HL-60 (cell line): ENCODE measurements at regions not wholly inside any gene's neighbourhood (a gene's known extent, or its start where the extent isn't known, plus 50 kb on each side); places are given as distances from the start of the nearest gene placed in this dataset.
"Not testable (repeated sequence)": the region's sequence is repeated elsewhere in the genome, so short reads cannot be mapped to it uniquely, and the experiment has no call there.

ENCODE experiments used
- DNase-seq, 2 experiments: peaks; one replicate each; pipeline ENCODE4 v3.0.0-alpha.2; 2010 to 2020; ENCODE audit warnings: low read depth in 1 of 2, low spot score in 1 of 2
- H3K27ac ChIP-seq: fragments of 250-450 bp; sonication (Bioruptor Pico); replicated peaks from 2 replicates; pipeline ENCODE4 v1.5.1; 2020; ENCODE audit warnings: mild to moderate bottlenecking, moderate library complexity
- H3K27me3 ChIP-seq: fragments of 250-450 bp; sonication (Bioruptor Pico); 2 replicates; pipeline ENCODE4 v1.5.1; 2021; ENCODE audit warnings: mild to moderate bottlenecking, moderate library complexity; ENCODE audit not compliant: insufficient read depth, poor library complexity, severe bottlenecking
- H3K4me3 ChIP-seq: replicated peaks from 2 replicates; pipeline ENCODE4 v1.5.1; 2011; ENCODE audit warnings: mild to moderate bottlenecking, control low read depth, low read length; ENCODE audit not compliant: insufficient read depth
- GABPA ChIP-seq: IDR thresholded peaks from 2 replicates; pipeline ENCODE4 v1.6.1; 2012; ENCODE audit warnings: low read depth
- POLR2AphosphoS5 ChIP-seq: IDR thresholded peaks from 2 replicates; pipeline ENCODE4 v1.6.1; 2012; ENCODE audit warnings: low read depth
- SPI1 ChIP-seq: IDR thresholded peaks from 2 replicates; pipeline ENCODE4 v1.6.1; 2012; ENCODE audit warnings: low read depth, mild to moderate bottlenecking, borderline replicate concordance
- TF ChIP-seq, protein P1 (sequence below): IDR thresholded peaks from 2 replicates; pipeline ENCODE4 v1.6.1; 2012; ENCODE audit warnings: low read depth; ENCODE audit not compliant: insufficient replicate concordance
- TF ChIP-seq, protein P2 (sequence below): IDR thresholded peaks from one replicate; pipeline ENCODE4 v1.5.1; 2011; ENCODE audit warnings: low read length, control low read depth, inconsistent platforms; ENCODE audit not compliant: insufficient read depth

DNA sequence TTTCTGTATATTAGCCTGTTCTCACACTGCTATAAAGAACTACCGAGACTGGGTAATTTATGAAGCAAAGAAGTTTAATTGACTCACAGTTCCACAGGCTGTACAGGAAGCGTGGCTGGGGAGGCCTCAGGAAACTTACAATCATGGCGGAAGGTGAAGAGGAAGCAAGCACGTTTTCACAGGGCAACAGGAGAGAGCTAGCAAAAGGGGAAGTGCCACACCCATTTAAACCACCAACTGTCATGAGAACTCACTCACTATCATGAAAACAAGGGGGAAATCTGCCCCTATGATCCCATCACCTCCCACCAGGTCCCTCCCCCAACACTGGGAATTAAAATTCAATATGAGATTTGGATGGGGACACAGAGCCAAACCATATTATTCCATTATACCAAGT, 358.6 kb downstream of the OTUD1 start:
- peak; percentile 93 for TF ChIP-seq SPI1
- 0 out of 2 replicates have a peak, but pooled peaks have one; percentile 19 for TF ChIP-seq POLR2AphosphoS5
- DNase-seq: peak; percentile 38 to 67
- peak overlapping the region; percentile 64 for H3K27ac ChIP-seq
- H3K27me3 ChIP-seq, H3K4me3 ChIP-seq: not testable (repeated sequence)

DNA sequence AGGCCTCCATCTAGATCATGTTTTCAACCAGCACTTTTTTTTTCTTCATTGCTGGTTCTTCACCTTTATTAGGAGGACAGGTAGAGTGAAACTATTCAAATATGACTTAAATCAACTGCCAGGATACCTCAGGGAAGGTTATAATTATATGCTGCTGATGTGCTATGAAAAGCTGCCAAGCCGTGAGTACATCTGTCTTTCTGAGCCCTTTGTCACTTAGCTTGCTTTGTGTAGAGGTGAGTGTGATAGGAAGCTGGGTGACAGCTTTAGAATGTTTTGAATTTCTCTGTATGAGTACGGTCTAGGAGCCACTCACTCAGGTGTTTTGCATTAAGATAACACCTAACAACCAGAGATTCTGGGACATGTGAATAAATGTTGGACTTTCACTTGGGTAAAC, 365.2 kb downstream of the OTUD1 start:
- Histone ChIP-seq H3K27me3 (no peaks in the 10 kb centered on the region), H3K4me3 (no peak overlapping the region), H3K27ac (no peak overlapping the region)
- TF ChIP-seq SPI1 (no peak), GABPA (no peak), POLR2AphosphoS5 (no peak)
- TF ChIP-seq, protein P1, sequence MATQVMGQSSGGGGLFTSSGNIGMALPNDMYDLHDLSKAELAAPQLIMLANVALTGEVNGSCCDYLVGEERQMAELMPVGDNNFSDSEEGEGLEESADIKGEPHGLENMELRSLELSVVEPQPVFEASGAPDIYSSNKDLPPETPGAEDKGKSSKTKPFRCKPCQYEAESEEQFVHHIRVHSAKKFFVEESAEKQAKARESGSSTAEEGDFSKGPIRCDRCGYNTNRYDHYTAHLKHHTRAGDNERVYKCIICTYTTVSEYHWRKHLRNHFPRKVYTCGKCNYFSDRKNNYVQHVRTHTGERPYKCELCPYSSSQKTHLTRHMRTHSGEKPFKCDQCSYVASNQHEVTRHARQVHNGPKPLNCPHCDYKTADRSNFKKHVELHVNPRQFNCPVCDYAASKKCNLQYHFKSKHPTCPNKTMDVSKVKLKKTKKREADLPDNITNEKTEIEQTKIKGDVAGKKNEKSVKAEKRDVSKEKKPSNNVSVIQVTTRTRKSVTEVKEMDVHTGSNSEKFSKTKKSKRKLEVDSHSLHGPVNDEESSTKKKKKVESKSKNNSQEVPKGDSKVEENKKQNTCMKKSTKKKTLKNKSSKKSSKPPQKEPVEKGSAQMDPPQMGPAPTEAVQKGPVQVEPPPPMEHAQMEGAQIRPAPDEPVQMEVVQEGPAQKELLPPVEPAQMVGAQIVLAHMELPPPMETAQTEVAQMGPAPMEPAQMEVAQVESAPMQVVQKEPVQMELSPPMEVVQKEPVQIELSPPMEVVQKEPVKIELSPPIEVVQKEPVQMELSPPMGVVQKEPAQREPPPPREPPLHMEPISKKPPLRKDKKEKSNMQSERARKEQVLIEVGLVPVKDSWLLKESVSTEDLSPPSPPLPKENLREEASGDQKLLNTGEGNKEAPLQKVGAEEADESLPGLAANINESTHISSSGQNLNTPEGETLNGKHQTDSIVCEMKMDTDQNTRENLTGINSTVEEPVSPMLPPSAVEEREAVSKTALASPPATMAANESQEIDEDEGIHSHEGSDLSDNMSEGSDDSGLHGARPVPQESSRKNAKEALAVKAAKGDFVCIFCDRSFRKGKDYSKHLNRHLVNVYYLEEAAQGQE: no peak
- TF ChIP-seq, protein P2, sequence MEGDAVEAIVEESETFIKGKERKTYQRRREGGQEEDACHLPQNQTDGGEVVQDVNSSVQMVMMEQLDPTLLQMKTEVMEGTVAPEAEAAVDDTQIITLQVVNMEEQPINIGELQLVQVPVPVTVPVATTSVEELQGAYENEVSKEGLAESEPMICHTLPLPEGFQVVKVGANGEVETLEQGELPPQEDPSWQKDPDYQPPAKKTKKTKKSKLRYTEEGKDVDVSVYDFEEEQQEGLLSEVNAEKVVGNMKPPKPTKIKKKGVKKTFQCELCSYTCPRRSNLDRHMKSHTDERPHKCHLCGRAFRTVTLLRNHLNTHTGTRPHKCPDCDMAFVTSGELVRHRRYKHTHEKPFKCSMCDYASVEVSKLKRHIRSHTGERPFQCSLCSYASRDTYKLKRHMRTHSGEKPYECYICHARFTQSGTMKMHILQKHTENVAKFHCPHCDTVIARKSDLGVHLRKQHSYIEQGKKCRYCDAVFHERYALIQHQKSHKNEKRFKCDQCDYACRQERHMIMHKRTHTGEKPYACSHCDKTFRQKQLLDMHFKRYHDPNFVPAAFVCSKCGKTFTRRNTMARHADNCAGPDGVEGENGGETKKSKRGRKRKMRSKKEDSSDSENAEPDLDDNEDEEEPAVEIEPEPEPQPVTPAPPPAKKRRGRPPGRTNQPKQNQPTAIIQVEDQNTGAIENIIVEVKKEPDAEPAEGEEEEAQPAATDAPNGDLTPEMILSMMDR: no peak
- DNase-seq: no peak

DNA sequence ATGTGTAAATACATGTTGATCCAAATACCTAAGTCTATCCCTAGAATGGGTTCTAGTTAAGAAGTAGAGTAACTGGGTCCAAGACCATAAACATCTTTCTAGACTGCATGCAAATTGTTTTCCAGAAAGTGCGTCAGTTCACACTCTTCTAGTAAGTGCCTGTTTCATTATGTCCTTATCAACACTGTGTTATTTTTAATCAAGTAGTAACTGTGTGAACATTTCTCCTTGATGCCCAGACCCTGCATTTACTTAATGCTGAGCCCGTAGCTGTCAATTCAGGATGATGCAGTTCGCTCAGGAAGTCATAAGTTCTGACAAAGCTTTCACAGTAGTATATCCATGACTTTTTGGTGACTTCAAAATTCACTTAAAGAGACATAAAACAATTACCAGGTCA, 374.8 kb downstream of the OTUD1 start:
- Histone ChIP-seq H3K27ac (no peak overlapping the region), H3K27me3 (no peaks in the 10 kb centered on the region), H3K4me3 (no peak overlapping the region)
- DNase-seq: no peak
- TF ChIP-seq POLR2AphosphoS5: no peak

DNA sequence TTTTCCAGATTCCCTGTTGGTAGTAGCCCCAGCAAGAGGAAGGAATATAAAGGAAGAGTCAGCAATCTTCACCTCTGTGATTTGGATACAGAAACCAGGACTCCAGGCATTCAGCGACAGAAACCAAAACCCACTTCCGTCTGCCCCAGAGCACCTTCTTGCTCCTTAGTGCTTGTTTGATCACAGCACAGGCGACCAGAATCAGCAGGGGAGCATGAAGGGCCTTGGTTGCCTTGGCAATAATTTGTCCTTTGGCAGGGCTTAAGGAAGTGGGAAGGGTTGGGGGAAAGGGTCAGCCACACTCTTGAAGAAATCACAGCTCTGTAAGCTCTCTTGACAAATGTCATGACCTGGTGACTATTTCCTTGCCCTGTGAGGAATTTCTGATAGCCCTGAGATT, 379.6 kb downstream of the OTUD1 start:
- DNase-seq: no peak
- H3K27ac ChIP-seq: no peak overlapping the region
- TF ChIP-seq POLR2AphosphoS5: no peak
- TF ChIP-seq GABPA: no peak
- TF ChIP-seq, protein P2: no peak
- TF ChIP-seq SPI1: no peak
- TF ChIP-seq, protein P1: no peak
- H3K27me3 ChIP-seq: no peaks in the 10 kb centered on the region
- no peak overlapping the region for H3K4me3 ChIP-seq

DNA sequence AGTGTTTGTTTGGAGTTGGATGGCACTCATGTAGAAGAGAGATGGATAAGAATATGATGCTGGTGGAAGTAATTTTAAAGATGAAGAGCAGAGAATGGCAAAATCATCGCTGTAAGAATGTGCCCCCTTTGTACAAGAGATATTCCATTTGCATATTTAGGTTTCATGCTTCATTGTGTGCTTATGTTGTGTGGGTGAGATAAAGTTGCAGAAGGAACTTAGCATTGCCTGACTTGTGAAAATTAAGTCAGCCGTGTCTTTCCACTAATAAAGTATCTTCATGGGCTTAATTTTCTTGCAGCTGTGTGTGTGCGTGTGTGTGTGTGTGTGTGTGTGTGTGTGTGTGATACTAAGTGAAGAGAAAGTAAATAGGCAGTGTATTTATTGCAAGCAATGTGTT, 381.9 kb downstream of the OTUD1 start:
- no peak overlapping the region for H3K27ac ChIP-seq
- no peak for DNase-seq
- no peak overlapping the region for H3K4me3 ChIP-seq
- no peaks in the 10 kb centered on the region for H3K27me3 ChIP-seq
- TF ChIP-seq POLR2AphosphoS5: no peak
